ENCODE measurements at regions not wholly inside any gene's neighbourhood (a gene's known extent, or its start where the extent isn't known, plus 50 kb on each side); places are given as distances from the start of the nearest gene placed in this dataset.

GRCh38 chr15:39056357-39056756 lies 491.7 kb upstream of the RASGRP1 start:
- TF ChIP-seq, protein P1, sequence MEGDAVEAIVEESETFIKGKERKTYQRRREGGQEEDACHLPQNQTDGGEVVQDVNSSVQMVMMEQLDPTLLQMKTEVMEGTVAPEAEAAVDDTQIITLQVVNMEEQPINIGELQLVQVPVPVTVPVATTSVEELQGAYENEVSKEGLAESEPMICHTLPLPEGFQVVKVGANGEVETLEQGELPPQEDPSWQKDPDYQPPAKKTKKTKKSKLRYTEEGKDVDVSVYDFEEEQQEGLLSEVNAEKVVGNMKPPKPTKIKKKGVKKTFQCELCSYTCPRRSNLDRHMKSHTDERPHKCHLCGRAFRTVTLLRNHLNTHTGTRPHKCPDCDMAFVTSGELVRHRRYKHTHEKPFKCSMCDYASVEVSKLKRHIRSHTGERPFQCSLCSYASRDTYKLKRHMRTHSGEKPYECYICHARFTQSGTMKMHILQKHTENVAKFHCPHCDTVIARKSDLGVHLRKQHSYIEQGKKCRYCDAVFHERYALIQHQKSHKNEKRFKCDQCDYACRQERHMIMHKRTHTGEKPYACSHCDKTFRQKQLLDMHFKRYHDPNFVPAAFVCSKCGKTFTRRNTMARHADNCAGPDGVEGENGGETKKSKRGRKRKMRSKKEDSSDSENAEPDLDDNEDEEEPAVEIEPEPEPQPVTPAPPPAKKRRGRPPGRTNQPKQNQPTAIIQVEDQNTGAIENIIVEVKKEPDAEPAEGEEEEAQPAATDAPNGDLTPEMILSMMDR (IDR thresholded peaks at IDR 0.05; ENCODE audit: control extremely low read depth in 1 of 3, insufficient read depth in 1 of 3, low read depth in 1 of 3, low read length in 3 of 3) = no peak
- no peak for TF ChIP-seq TAF1 (IDR thresholded peaks at IDR 0.05; ENCODE audit: low read depth, low read length)
- no peak for TF ChIP-seq KDM5A (IDR thresholded peaks at IDR 0.05; ENCODE audit: low read length)
